GM19240 (cell line): ENCODE measurements at regions not wholly inside any gene's neighbourhood (a gene's known extent, or its start where the extent isn't known, plus 50 kb on each side); places are given as distances from the start of the nearest gene placed in this dataset.

ENCODE experiments used
- DNase-seq: peaks from one replicate; pipeline ENCODE4 v3.0.0; 2011; ENCODE audit warnings: low spot score; ENCODE audit not compliant: insufficient read length

GRCh38 chr2:120583121-120583520 is 152.5 kb upstream of the GLI2 start:
- DNase-seq, result no peak

DNA sequence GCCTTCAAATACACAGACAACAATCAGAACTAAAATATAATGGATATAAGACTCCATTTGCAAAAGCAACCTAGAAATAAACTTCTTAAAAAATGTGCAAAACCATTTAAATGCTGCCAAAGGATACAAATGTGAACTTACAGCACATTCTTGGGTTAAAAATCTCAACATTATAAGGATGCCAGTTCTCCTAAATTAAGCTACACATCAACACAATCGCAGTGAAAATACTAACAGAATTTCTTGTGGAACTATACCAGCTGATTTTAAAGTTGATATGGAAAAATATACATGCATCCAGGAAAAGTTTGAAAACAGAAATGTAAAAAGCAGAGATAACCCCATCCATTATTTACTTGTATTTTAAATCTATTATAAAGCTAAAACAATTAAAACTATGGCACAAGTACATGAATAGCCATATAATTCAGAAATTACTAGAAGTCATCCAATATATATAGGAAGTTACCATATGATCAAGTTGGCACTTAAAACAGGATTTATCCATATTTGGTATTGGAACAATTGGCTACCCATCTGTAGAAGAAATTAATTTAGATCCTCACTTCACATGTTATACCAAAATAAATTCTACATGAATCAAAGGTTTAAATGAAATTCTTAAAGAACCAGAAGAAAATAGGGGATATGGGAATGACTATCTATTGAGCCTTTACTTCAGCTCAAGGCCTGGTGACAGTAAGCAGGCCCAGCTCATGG is 151.7 kb upstream of the GLI2 start:
- no peak for DNase-seq

DNA sequence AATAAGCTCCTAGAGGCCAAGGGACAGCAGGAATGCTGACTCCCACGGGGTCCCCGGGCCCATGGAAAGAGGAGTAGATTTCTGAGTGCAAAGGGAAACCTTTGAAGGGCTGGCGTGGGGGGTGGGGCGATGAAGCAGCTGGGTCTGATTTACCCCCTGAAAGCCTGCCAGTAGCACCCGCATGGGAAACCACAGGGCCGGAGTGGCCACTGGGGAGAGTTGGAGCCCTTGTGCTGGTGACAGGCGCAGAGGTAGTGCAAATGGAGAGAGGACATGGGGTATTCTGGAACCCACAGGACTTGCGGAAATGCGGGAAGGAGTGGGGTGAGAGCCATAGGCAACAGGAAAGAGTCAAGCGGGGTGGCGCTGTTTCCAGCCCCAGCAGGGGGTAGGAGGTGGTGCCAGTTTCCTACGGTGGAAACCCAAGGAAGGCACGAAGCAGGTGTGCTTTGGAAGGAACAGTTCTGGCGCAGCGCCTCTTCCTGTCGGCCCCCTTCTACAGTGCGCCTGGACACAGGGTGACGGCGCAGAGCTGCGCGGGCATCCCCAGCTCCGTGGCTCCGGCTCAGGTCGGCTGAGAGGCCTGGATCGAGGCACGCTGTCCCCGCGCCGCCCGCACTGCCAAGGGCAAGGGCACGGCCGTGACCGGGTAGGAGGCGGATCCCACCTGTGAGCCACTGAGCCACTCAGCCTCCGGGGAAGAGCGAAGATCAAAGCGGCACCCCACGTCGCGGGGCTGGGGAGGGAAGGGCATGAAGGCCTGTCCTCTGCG is 149.0 kb upstream of the GLI2 start:
- no peak for DNase-seq

- DNase-seq, result no peak
These were observed 148.2 kb upstream of the GLI2 start for GRCh38 chr2:120587279-120587996.

- DNase-seq, result no peak
These were observed 147.7 kb upstream of the GLI2 start for GRCh38 chr2:120587997-120588336.

GRCh38 chr2:120589771-120590608 is 145.7 kb upstream of the GLI2 start:
- DNase-seq, result no peak

GRCh38 chr2:120590841-120591240 is 144.8 kb upstream of the GLI2 start:
- DNase-seq, result no peak

DNA sequence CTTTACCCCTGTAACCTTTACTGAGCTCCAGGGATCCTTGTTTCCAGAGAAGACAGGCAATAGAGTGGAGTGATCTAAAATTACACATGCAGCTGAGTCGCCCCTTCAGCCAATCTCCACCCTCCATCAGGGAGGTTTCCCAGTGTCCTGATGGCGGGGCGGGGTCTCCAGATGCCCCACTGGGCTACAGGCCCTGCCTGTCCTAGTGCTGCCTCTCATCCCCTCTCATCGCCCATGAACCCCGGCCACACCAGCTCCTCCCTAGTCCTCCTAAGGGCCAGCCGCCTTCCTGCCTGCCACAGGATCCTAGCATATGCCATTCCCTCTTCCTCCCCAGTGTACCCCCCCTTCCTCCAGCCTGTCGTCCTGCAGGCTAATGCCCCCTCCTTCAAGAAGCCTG is 144.1 kb upstream of the GLI2 start:
- DNase-seq, result no peak

DNA sequence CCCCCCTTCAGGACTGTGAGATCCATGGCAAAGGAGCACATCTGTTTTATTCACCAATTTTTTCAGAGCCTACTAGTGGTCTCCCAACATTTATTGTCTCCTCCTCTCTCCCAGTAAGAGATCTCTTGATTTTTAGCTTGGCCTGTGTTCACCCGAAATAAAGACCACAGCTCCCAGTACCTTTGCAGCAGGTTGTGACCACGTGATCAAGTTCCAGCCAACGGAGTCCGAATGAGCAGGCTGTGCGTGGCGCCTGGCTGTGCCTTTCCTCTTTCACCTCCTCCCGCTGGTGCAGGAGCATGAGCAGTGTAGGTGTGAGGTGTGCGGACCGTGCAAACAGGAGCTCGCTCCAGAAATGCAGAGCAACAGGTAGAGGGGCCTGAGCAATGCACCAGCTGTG is 143.6 kb upstream of the GLI2 start:
- DNase-seq, result no peak

DNA sequence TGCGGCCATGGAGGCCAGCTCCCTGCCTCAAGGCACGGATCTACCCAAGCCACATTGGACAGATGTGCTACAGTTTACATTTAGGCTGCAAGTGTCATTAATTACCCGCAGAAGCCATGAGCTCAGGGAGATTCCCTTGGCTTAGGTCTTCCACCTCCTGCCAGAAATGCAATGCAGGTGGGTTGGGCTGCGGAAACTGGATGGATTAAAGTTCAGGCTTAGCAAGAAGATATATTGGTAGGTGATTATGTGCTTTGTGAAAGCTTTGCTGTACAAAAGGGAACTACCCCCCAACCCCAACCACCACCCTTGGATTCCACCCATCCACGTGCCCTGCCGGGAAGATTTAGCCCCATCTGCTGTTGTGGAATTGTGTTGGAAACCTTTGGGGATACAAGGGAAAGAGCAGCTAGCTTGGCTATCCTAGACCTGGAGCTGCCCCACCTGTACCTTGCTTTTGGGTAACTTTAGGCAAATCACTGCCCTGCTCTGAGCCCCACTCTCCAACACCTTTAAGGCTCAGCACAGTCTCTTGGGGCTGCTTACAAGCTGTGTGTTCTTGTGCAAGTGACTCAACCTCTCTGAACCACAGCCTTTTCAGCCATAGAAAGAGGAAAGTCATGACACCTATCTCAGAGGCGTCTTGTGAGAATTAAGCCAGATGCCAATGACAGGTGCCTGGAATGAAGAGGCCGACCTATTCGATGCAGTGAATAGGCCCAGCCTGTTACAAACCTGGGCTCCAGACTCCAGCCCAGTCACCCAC is 141.6 kb upstream of the GLI2 start:
- no peak for DNase-seq

DNA sequence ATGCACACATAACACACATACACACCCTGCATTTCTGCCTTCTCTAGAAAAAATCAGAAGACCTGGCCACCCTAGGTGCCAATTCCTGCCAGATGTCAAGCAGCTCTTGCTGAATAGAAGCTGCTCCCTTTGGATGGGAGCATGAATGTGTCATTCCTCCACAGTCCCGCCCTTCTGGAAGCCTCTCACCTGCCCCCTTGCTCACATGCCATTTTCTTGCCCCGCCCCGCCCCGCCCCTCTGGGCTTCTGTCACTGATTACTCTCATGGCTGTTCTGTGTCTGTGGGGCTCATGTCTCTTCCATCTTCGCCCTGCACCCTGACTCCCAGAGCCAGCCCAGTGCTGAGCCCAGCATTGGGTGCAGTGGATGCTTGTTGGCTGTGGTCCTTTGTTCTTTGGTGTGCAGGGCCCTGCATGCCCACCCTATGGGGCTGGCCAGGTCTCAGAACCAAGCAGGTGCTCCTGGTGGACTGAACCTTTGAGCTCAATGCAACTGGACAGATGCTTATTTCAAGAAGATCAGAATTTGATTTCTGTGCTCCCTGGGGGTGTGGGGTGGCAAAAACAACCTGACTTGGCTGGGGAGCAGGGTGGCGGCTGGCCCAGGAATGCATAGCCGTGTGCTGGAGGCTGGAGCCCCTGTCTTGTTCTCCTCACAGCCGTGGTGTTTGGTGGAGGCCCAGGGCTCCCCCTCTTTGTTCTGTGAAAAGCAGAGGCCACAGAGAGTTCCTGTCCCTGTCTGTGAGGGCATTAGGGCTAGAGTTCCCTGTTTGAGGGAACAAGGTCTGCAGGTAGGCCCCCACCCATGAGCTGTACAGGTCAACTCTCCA is 140.6 kb upstream of the GLI2 start:
- no peak for DNase-seq

DNA sequence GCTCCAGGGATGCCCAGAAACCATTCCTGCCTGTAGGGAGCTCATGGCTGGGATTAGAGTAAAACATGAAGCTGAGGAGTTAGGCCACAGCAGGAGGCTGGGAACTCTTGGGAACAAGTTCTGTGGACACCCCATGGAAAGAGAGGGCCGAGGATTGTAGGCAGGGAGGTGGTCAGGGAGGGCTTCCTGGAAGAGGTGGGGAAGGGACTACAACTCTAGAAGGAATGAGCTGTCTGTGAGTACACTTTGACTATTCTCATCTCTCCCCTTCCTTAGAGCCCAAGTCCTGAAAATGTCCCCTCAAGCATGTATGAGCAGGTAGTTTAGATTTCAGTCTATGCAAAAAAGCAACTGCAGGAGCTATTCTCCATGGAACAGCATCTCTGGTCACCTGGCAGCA is 139.9 kb upstream of the GLI2 start:
- no peak for DNase-seq

- DNase-seq, result no peak
These were observed 139.4 kb upstream of the GLI2 start for GRCh38 chr2:120596191-120596811.

- DNase-seq, result no peak
These were observed 138.6 kb upstream of the GLI2 start for GRCh38 chr2:120596990-120597594.

- no peak for DNase-seq
These were observed 138.0 kb upstream of the GLI2 start for GRCh38 chr2:120597595-120598193.

DNA sequence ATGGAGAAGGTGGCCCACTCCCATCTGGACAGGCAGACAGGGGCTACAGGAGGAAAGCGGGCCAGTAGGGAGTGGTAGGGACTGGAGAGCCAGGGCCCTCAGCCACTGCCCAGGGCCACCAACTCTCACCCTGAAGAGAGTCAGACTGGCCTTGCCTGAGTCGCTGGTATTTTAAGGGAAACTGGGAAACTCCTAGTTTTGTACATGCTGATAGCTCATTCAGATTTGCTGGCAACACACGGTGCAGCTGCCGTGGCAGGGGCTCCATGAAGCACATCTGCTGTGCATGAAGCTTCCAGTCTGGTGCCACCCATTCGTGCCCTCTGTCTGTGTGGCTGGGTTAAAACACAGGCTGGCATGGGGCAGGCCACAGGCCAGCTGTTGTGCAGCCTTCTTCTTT is 137.3 kb upstream of the GLI2 start:
- no peak for DNase-seq

DNA sequence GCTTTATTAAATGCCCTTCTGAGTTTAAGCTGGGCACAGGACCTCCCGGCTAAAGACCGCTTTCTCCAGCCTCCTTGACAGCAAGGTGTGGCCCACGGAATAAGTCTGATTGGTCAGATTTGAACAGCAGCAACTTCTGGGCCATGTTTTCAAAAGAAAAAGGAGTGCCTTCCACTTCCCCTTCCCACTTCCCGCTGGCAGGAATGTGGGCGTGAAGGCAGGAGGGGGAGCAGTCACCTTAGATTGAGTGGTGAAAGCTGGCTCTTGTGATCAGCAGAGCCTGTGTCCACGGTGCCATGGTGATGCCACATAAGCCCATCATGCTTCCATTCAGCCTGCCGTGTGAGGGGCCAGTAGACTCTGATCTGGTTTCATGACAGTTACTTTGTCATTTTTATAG is 136.6 kb upstream of the GLI2 start:
- no peak for DNase-seq

DNA sequence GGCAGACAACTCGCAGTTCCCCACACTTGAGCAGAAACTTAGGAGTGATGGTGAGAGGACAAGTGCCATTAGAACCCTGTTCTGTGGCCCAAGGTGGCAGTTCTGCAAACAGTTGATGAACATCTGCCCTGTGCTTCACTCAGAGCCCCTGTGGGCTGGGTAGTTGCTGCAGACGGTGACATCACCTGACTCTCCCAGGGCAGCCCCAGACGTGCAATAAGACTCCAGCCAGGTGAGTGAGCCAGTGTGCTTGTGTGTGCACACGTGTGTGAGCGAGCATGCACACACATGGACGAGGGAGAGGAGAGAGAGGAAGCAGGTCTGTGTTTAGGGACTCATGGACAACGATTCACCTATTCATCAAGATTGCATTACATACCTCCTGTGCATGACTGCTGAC is 136.0 kb upstream of the GLI2 start:
- no peak for DNase-seq

- DNase-seq, result no peak
These were observed 135.3 kb upstream of the GLI2 start for GRCh38 chr2:120600335-120600734.
